NCI-H69 (cell line): ENCODE measurements at regions not wholly inside any gene's neighbourhood (a gene's known extent, or its start where the extent isn't known, plus 50 kb on each side); places are given as distances from the start of the nearest gene placed in this dataset.
A peak's percentile ranks its signal among the peaks of the same experiment; 100 is the strongest.
"Not testable (repeated sequence)": the region's sequence is repeated elsewhere in the genome, so short reads cannot be mapped to it uniquely, and the experiment has no call there.

Source experiments
- DNase-seq: peaks from one replicate; lab custom pipeline; 2025; lab: John Stamatoyannopoulos, UW

DNA sequence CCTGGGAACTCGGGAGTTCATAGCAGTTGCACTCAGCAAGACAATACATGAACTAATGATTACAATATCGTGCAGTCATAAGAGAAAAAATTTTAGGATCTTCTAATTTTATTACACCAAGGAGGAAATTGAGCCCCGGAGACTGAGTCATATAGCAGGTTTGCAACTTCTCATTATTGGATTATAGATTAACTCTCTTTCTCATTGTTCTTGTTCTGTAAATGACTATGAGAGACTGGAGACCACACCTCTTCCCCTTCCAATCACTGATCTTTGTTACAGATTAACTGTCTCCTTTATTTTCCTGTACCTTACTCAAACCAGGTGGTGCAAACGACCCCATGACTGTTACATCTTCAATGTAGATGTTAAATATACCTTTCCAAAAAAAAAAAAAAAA, 435.8 kb upstream of the DDX18 start:
- no peak for DNase-seq

DNA sequence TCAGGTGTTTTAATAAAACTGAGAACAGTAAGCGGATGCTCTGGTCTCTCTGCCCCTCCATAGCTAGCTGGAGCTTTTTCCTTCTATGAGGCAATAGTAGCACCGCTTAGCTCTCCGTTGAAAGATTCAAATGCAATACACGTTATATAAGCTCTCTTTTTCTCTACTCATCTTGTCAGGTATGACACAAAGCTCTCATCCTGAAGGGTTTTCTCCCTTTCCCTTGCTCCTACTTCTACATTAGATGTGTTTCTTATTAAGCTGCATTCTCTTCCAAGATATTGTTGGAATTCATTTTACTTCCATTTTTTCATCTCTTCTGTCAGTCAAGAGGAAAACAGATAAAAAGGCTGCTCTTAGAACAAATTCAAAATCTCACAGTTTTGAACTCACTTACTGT, 434.6 kb upstream of the DDX18 start:
- DNase-seq = no peak

DNA sequence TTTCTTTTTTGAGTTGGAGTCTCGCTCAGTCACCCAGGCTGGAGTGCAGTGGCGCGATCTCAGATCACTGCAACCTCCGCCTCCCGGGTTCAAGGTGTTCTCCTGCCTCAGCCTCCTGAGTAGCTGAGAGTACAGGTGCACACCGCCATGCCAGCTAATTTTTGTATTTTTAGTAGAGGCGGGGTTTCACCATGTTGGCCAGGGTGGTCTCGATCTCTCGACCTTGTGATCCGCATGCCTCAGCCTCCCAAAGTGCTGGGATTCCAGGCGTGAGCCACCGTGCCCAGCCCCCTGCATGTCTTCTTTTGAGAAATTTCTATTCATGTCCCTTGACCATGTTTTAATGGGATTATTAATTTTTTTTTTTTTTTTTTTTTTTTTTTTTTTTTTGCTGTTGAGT, 430.5 kb upstream of the DDX18 start:
- not testable (repeated sequence) for DNase-seq

DNA sequence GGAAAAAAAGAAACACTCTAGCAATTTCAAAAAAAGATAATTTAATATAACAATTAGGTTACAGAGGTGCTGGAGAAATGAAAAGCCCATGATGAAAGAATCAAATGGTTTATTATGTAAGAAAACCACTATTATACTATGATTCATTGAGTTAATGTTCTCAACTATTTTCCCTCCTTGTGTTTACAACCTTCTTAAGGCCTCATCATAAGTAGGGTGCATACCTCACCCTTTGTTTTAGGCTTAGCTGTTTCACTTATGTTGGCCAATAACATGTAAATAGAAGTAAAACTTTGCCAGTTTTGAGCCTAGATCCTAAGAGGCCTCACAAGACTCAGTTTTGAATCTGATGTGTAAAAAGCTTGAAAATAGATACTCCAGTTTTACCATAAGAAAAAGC, 418.3 kb upstream of the DDX18 start:
- no peak for DNase-seq

DNA sequence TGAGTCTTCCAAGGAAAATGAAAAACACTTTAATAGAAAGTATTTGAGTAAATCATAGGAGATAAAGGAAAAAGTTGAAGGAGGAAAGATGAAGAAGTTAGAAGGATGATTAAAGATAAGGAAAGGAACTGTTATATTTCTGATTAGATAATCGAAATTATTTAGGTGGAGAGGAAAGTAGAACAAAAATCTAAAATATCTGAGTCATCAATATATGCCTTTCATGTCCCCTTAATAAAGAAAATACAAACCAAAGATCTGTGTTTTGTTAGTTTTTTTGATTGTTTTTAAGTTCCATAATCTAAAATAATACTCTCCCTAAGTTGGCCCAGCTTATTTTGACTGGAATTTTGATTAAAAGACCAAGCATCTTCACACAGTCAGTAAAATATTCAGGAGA, 412.9 kb upstream of the DDX18 start:
- no peak for DNase-seq

DNA sequence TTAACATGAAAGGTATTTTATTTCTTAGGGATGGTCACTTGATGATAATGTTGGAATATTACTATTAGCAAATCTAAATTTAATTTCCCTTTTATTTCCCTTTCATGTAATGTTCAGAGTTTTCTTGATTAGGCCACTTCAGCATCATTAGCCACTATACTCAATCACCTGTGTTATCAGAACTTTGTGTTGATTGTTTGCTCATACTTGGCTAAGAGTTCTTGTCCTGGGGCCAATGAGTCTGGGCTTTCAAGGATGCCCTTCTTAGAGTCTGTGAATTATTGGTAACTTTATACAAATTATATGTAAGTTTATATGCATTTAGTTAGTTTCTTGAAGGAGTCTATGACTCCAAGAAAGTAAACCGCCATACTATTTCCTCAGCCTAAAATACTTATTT, 408.0 kb upstream of the DDX18 start:
- DNase-seq = no peak

DNA sequence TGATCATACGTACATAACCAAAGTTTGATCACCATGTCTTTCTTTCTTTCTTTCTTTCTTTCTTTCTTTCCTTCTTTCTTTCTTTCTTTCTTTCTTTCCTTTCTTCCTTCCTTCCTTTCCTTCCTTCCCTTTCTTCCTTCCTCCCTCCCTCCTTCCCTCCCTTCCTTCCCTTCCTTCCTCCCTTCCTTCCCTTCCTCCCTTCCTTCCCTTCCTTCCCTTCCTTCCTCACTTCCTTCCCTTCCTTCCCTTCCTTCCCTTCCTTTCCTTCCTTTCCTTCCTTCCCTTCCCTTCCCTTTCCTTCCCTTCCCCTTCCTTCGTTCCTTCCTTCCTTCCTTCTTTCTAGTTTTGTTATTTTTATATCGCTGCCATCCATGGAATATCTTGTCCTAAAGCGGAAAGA, 406.7 kb upstream of the DDX18 start:
- no peak for DNase-seq

DNA sequence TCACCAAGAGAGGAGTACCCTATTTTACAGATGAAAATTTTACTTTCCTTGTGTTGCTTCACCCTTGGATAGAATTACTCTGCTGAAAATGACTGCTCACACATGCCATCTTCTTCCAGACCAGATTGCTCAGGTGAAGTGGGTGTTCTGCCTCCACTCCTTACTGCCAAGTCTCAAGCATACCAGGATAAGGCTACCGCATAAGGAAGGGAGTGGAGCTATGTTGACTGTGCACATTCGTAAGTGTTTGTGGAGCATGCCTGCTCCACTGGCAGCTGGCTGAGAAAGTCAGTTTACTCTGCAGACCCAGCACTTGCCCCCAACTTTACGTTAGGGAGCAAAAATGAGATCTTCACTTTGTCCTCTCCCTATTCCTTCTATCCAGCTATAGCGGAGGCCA, 405.0 kb upstream of the DDX18 start:
- DNase-seq = no peak

DNA sequence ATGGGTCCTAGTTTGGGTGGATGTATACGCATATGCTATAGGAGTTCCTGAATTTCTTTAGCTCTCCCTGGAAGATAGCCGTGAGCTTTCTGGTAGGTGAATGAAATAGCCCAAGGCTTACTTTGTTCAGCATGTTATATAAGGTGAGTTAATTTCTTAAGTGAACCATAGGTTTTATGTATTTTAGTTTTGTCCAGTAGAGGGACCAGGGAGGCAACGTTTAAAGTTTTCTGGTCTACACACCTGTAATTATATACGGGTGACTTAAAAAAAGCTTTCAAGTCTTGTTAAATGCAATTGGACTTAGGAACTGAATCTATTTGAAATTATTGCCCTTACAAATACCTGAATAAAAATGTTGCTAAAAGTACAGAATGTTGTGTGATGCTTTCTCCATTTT, 402.5 kb upstream of the DDX18 start:
- DNase-seq = no peak

DNA sequence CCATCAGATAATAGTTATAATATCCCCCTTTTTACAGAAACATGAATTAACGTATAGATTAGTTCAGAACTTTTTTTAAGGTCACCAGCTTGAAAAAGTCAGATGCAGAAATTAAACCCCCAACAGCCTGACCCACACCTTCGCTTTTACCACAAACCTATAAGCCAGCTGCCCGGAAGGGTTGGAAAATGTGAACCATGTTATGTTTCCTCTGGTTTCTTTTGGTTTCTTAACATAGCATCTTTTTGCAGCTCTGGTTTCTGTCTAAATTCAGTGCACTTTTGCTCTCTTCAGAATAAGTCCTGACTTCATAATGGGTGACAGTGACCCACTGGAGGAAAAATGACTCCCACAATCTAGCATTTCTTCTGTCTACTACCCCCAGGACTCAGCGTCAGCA, 381.7 kb upstream of the DDX18 start:
- DNase-seq = no peak

DNA sequence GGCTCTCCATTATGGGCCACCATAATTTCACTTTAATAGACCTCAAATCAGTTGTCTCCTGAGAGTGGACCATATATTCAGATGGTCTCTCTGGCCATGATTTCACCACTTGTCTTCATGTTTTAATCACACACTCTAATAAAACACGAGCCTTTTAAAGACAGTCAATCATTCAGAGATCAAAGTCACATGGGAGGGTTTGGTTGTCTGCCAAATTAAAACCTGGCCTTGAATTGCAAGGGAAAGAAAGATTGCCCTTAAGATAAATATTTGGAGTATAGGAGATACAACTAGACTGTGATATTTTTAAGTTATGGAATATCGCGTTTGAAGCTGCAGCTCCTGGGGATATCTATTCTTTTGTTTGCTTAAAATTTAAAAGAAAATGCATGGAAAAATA, 377.8 kb upstream of the DDX18 start:
- no peak for DNase-seq

DNA sequence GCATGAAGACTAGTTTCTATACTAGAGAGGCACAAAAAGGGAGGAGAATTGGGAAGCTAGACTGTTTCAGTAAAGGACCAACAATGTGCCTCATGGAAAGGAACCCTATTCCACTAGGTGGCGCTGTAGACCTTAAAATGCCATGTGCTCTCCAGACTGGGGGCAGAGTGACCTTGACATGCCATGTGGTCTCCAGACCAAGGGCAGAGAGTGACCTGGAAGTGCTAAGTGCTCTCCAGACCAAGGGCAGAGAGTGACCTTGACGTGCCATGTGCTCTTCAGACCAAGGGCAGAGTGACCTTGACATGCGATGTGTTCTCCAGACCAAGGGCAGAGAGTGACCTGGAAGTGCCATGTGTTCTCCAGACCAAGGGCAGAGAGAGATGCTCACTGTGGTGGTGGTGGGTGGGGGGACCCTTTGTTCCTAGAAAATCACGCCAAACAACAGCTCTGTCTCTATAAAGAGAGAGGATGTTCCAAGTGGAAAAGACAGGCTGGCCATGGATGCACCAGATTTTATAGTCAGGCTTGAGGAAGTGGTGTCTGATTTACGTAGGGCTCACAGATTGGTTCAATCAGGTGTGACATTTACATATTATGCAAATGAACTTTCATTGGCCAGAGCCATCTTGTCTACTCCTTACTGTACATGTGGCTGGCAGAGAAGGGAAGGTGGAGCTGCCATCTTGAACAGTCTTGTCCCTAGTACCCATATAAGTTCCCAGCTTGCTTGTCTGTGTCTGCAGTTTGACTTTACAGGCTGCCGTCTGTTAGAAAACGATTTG, 344.0 kb upstream of the DDX18 start:
- DNase-seq = peak; percentile 11

DNA sequence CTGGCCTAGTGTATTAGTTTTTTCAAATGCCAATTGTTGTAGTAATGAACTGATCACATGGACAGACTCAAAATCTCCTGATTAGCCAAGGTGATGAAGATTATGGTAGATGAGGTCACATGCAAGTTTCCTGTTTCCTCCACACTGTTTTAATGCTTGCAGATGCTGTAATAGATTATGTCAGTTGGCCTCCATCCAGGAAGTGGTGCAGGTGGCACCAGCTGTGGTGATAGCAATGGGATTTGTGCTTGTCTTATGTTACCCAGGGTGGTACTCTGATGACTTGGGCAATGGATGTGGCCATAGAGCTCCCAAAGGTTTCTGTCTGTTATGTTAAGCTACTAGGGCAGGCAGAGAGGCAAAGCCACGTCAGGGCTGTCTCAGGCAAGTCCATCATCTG, 332.9 kb upstream of the DDX18 start:
- no peak for DNase-seq

DNA sequence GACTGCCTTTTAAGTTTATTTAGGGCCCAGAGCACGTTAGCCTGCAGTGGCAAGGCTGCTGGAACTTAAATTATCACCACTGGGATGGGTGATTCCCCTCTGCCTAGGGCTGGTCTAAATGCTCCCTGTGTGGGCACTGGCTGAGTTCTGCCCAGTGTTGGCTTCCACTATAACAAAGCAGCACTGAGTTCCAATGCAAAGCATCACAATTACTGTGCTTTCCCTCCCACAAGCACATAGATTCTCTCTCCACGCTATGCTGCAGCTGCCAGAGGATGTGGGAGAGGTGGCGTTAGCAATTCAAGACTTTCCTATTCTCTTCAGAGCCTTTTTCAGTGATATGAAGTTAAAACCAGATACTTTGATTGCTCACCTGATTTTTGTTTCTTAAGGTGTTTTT, 328.9 kb upstream of the DDX18 start:
- no peak for DNase-seq

DNA sequence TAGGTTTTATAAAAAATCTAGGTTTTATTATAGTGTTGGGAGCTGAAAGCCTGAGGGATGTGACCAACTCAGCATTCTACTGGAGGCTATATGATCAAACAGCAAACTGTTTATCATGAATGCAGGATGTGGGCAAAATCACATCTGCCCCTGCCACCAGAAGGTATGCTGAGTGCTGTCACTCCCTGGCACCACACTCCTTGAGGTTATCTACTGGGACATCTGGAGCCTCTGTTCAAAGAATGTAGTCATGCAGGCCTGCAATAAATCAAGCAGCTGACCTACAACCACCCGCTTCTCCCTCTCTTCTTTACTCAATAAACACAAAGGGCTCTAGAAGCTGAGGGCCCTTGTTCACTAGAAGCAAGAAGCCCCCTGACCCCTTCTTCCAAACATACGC, 328.4 kb upstream of the DDX18 start:
- DNase-seq = no peak

DNA sequence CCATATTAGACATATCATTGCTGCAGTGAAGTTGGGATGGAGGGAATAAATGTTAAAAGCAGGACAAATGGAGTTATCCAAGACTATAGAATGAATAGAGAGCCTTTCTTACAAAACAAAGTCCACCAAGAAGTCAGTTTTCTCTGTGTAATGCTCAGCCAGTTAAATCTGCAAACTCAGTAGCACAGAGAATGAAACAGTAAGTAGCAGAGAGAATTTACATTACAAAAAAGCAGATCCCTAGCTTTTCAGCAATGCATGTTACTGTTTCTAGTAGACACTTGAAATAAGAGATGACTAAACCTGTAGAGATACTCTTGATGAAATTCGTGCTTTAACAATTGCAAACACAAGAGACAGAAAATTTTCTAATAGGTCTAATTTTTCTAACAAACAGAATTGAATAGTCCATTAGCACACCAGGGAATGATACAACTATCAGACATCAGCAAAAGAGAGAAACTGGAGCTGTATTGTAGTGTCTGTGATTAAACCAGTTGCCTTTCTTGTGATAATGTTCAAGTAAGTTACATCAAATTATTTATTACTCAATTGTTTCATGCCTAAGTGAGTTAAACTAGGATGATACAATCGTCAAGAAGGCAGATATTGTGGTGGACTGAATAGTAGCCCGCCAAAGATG, 322.2 kb upstream of the DDX18 start:
- no peak for DNase-seq

DNA sequence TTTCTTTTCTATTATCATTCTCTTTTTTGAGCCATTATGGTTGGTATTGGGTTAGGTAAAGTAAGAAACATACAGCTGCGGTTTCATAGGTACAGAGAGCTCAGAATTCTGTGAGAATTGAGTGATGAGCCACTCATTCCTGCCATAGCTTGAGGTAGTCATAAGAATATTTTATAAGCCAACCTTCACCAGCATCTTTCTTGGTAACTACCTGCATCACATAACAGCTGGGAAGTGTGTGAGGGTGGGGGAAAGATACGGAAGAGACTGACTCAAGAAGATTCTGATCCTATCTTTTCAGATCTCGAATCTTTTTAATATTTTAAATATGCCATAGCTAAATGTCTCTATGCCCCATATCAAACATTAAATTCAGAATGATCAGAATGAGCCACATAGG, 313.8 kb upstream of the DDX18 start:
- no peak for DNase-seq

DNA sequence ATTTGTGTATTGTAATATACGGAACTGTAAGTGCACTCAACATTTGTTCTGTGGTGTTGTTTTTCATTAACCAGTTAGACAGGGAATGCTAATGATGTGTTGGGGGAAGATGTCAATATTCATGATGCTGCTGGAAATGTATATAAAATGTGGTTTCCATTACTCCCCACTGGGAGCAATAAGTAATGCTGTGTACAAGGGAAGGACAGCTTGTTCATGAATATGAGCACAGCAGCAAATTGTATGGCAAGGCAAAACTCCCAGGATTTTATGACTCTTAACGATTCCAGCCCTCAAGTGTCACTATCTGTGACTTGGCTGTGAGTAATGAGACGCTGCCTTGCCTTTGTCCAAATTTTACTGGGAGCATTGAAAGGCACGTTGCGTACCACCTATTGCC, 312.4 kb upstream of the DDX18 start:
- no peak for DNase-seq

DNA sequence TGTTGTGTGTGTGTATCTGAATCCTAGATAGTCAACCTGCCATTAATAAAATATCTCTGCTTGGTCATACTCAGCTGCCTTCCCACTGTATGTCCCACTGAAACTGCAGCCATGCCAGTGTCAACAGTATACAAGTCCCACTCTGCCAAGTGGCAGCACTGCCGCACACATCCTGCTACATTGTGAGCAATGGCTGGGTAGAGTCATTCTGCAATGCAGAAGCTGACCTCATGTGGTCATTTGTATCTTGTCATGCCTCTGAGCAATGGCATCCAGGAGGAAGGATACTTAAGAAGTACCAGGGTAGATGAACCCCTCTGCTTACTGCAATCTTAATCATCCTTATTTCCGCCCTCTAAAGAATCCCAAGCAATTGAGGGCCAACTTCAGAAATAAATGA, 302.2 kb upstream of the DDX18 start:
- no peak for DNase-seq

DNA sequence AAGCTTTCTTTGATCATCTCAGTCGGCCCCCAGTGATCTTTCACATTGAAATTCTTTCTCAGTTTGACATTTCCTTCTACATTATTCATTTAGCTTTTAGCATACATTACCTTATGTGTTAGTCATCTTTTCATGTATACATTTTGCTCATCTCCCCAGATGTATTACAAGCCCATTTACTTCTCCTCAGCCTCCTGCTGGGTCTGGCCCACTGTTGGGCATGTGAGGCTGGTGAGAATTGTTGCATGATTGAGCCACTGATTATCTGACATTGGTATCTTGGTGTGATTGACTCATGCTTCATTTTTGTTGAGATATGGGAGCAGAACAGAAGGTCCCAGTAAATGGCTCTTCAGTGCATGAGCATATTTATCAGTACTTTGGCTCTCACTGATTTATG, 300.1 kb upstream of the DDX18 start:
- DNase-seq = no peak

DNA sequence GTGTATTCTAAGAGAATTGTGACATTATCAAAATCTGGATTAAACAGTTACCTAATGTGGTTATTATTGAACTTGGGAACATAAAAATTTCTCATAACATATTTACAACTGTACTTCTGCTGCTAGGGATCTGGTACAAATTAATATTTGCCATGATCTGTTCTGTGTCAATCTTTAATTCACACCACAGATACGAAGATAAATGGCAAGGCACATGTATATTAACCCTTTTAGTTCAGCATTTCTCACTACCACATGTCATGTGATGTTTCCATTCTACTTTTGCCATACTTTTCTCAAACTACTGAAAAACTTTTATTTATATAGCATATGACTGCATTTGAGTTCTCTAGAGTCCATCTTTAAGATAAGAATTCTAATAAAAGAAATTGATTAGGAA, 295.3 kb upstream of the DDX18 start:
- no peak for DNase-seq

DNA sequence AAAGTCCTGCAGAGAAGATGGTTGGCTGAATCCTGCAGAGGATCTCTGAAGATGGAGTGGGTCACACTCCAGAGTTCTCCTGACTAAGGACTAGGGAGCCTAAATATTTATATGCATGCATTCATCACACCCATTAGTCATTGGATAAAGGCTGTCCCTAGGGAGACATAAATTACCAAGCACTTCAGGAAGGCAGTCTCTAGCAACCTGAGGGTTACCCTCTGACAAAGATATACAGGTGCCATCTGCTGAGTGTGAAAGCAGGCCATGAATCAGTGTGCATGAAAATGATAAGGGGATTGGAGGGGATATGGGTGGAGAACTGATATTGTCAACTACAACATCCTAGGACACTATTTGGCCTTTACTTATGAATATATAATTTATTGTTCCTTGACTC, 294.8 kb upstream of the DDX18 start:
- peak; percentile 1 for DNase-seq

DNA sequence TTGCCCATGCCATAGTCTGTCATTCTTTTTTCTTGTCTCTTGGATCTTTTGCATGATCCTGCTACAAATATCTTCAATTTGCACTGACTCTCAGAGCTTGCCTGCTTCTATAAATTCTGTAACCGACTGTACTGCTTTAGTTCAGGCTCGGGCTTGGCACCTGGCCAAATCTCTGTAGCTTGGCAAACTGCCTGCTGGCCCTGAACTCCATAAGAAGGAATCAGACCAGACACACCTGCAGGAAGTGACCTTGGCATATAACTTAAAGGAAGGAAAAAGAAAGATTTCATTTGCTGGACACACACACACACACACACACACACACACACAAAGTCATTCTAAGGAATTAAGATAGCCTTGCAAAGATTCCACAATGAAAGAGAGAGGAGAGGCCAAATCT, 291.2 kb upstream of the DDX18 start:
- peak; percentile 32 for DNase-seq

DNA sequence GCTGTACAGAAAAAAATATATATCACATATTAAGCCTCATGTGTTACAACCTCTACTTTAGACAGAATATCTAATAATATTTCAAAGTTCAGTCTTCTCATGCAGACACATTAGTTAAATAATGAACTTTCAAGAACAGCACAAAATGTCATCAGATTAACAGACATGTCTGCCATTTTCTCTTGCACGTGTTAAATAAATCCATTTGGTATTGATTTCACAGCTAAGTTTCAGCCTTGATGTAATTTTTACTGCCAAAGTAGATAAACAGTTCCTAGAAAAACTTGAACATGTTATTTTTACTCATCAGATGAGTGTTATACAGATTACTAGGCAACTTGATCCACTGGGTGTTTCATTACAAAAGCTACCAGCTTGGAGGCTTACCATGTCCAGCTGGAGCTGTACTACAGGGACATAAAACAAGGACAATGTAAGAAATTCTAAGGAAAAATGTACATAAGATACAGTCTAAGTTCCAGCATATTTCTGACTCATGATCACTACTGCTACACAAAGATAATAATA, 290.7 kb upstream of the DDX18 start:
- no peak for DNase-seq
